SW 1271 (cell line): ENCODE measurements at regions not wholly inside any gene's neighbourhood (a gene's known extent, or its start where the extent isn't known, plus 50 kb on each side); places are given as distances from the start of the nearest gene placed in this dataset.
A peak's percentile ranks its signal among the peaks of the same experiment; 100 is the strongest.
"Not testable (repeated sequence)": the region's sequence is repeated elsewhere in the genome, so short reads cannot be mapped to it uniquely, and the experiment has no call there.

Source experiments
- DNase-seq, 2 experiments: peaks; one replicate each; lab custom pipeline; 2025; lab: John Stamatoyannopoulos, UW

GRCh38 chr5:14054965-14055963 is 87.9 kb upstream of the TRIO start:
- no peak for DNase-seq

GRCh38 chr5:14054111-14054854 is 88.9 kb upstream of the TRIO start:
- DNase-seq: no peak

- no peak for DNase-seq
Observed at GRCh38 chr5:14050821-14051220, 92.3 kb upstream of the TRIO start.

GRCh38 chr5:14048434-14048833 is 94.7 kb upstream of the TRIO start:
- DNase-seq: no peak

GRCh38 chr5:14041528-14042192 is 97.2 kb upstream of the DNAH5 start:
- no peak for DNase-seq

GRCh38 chr5:14040542-14040941 is 96.1 kb upstream of the DNAH5 start:
- no peak for DNase-seq

GRCh38 chr5:14039576-14039975 is 95.1 kb upstream of the DNAH5 start:
- DNase-seq: no peak

- DNase-seq: no peak
Observed at GRCh38 chr5:14039063-14039462, 94.6 kb upstream of the DNAH5 start.

- DNase-seq: peak in 1 of 2 experiments; percentile 42
Observed at GRCh38 chr5:14038341-14038959, 94.0 kb upstream of the DNAH5 start.

GRCh38 chr5:14036947-14037346 is 92.5 kb upstream of the DNAH5 start:
- DNase-seq: no peak

GRCh38 chr5:14036514-14036913 is 92.0 kb upstream of the DNAH5 start:
- DNase-seq: peak in 1 of 2 experiments; percentile 72

- peak; percentile 98 to 100 for DNase-seq
Observed at GRCh38 chr5:14035859-14036503, 91.5 kb upstream of the DNAH5 start.

- no peak for DNase-seq
Observed at GRCh38 chr5:14034963-14035362, 90.5 kb upstream of the DNAH5 start.

GRCh38 chr5:14032918-14033317 is 88.4 kb upstream of the DNAH5 start:
- DNase-seq: no peak

GRCh38 chr5:14028938-14029584 is 84.6 kb upstream of the DNAH5 start:
- DNase-seq: no peak

- no peak for DNase-seq
Observed at GRCh38 chr5:14028188-14028587, 83.7 kb upstream of the DNAH5 start.

GRCh38 chr5:14025569-14026286 is 81.2 kb upstream of the DNAH5 start:
- DNase-seq: no peak

GRCh38 chr5:14022971-14023370 is 78.5 kb upstream of the DNAH5 start:
- DNase-seq: no peak

GRCh38 chr5:14020944-14021343 is 76.5 kb upstream of the DNAH5 start:
- DNase-seq: not testable (repeated sequence)

- DNase-seq: no peak
Observed at GRCh38 chr5:14019768-14020290, 75.3 kb upstream of the DNAH5 start.
